ENCODE measurements at regions not wholly inside any gene's neighbourhood (a gene's known extent, or its start where the extent isn't known, plus 50 kb on each side); places are given as distances from the start of the nearest gene placed in this dataset.

- TF ChIP-seq, protein P1, sequence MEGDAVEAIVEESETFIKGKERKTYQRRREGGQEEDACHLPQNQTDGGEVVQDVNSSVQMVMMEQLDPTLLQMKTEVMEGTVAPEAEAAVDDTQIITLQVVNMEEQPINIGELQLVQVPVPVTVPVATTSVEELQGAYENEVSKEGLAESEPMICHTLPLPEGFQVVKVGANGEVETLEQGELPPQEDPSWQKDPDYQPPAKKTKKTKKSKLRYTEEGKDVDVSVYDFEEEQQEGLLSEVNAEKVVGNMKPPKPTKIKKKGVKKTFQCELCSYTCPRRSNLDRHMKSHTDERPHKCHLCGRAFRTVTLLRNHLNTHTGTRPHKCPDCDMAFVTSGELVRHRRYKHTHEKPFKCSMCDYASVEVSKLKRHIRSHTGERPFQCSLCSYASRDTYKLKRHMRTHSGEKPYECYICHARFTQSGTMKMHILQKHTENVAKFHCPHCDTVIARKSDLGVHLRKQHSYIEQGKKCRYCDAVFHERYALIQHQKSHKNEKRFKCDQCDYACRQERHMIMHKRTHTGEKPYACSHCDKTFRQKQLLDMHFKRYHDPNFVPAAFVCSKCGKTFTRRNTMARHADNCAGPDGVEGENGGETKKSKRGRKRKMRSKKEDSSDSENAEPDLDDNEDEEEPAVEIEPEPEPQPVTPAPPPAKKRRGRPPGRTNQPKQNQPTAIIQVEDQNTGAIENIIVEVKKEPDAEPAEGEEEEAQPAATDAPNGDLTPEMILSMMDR (conservative IDR thresholded peaks at IDR 0.05; ENCODE audit: low read length), result no peak
- TF ChIP-seq EZH2phosphoT487 (IDR thresholded peaks at IDR 0.05; ENCODE audit: borderline replicate concordance, low read depth, low read length), result no peak
Measured at GRCh38 chrX:7993873-7994272, 66.7 kb upstream of the PNPLA4 start.

Data from OCI-LY7 (cell line).